HCT116 (cell line): ENCODE measurements at regions not wholly inside any gene's neighbourhood (a gene's known extent, or its start where the extent isn't known, plus 50 kb on each side); places are given as distances from the start of the nearest gene placed in this dataset.

Experiments used
- ATAC-seq: fragments of 200-7000 bp; cut with Tn5 transposase; 2 replicates; pipeline ENCODE4 v1.9.1; 2020; ENCODE audit warnings: mild to moderate bottlenecking, moderate library complexity
- BruUV-seq: library from RNA; stranded (reverse); fragments of 400-500 nt; replicated peaks from 2 replicates; lab custom pipeline; 2021; lab: Mats Ljungman, UMichigan
- CTCF ChIA-PET: fragments of 300-600 bp; sonication (Branson Sonifier 250); formaldehyde crosslinking; loops from one replicate; lab custom pipeline; 2021; ENCODE audit warnings: antibody characterized with exemption; lab: Charles Lee
- POLR2A ChIA-PET: fragments of 300-600, 350-600 bp; sonication (Branson Sonifier 250); formaldehyde crosslinking; loops from one replicate; lab custom pipeline; 2021; ENCODE audit warnings: antibody characterized with exemption; lab: Charles Lee
- RAD21 ChIA-PET, 2 experiments: fragments of 300-600 bp; sonication (Branson Sonifier 250); formaldehyde crosslinking; loops; one replicate each; lab custom pipeline; 2023; ENCODE audit warnings: low total read pairs in 2 of 2; ENCODE audit not compliant: uncharacterized antibody in 2 of 2, unreplicated experiment in 2 of 2, low non-redundant PET in 1 of 2; lab: Charles Lee
- DNase-seq: peaks from one replicate; pipeline ENCODE4 v3.0.0-alpha.2; 2010; ENCODE audit warnings: low read depth, low spot score
- H2AFZ ChIP-seq: fragments of 200-600 bp; shearing (Covaris generic), sonication (generic); 2 replicates; pipeline ENCODE4 v1.6.1; 2017; ENCODE audit warnings: low read depth, mixed run types, mixed read lengths, antibody characterized with exemption, low read length; ENCODE audit not compliant: poor library complexity, severe bottlenecking
- H3K27ac ChIP-seq: 2 replicates; pipeline ENCODE4 v1.5.1; 2012; ENCODE audit warnings: low read depth, low read length
- H3K27me3 ChIP-seq: fragments of 200-600 bp; sonication (generic); 2 replicates; pipeline ENCODE4 v1.6.1; 2016; ENCODE audit warnings: mixed run types, low read length, mixed read lengths; ENCODE audit not compliant: insufficient read depth
- H3K36me3 ChIP-seq, 2 experiments: fragments of 200-500 bp in 1 of 2; fragments of 200-600 bp in 1 of 2; sonication (Bioruptor generic) in 1 of 2; sonication (generic) in 1 of 2; 2 replicates each; pipeline versions ENCODE4 v1.5.1 to v1.6.1; 2014 to 2016; ENCODE audit warnings: low read length in 2 of 2, inconsistent platforms in 1 of 2, mixed read lengths in 1 of 2, mixed run types in 1 of 2; ENCODE audit not compliant: insufficient read depth in 2 of 2, control insufficient read depth in 1 of 2
- H3K4me1 ChIP-seq, 2 experiments: fragments of 200-600 bp in 1 of 2; sonication (generic) in 1 of 2; 2 replicates each; pipeline versions ENCODE4 v1.5.1 to v1.6.1; 2012 to 2017; ENCODE audit warnings: low read length in 2 of 2, inconsistent platforms in 1 of 2, mild to moderate bottlenecking in 1 of 2, mixed read lengths in 1 of 2, mixed run types in 1 of 2, moderate library complexity in 1 of 2; ENCODE audit not compliant: insufficient read depth in 2 of 2, control insufficient read depth in 1 of 2
- H3K4me2 ChIP-seq: fragments of 200-600 bp; sonication (generic); 2 replicates; pipeline ENCODE4 v1.6.1; 2017; ENCODE audit warnings: mixed run types, low read length, mixed read lengths
- H3K4me3 ChIP-seq, 2 experiments: fragments of 200-600 bp in 1 of 2; sonication (generic) in 1 of 2; replicated peaks in 1 of 2; 2 replicates each; pipeline ENCODE4 v1.5.1; 2011 to 2016; ENCODE audit warnings: low read length in 2 of 2, control low read depth in 1 of 2, low read depth in 1 of 2, mild to moderate bottlenecking in 1 of 2, mixed read lengths in 1 of 2, mixed run types in 1 of 2
- H3K79me2 ChIP-seq: fragments of 200-600 bp; sonication (generic); 2 replicates; pipeline ENCODE4 v1.6.1; 2017; ENCODE audit warnings: mild to moderate bottlenecking, mixed run types, low read length, moderate library complexity, mixed read lengths; ENCODE audit not compliant: insufficient read depth
- H3K9ac ChIP-seq: fragments of 200-600 bp; sonication (generic); 2 replicates; pipeline ENCODE4 v1.6.1; 2016; ENCODE audit warnings: low read length, mixed read lengths
- H3K9me2 ChIP-seq: fragments of 200-600 bp; sonication (generic), shearing (Covaris generic); 2 replicates; pipeline ENCODE4 v1.6.1; 2017; ENCODE audit warnings: mixed run types, mild to moderate bottlenecking, moderate library complexity; ENCODE audit not compliant: insufficient read depth
- H3K9me3 ChIP-seq, 2 experiments: fragments of 200-500 bp in 1 of 2; fragments of 200-600 bp in 1 of 2; sonication (Bioruptor generic) in 1 of 2; sonication (generic) in 1 of 2; 2 replicates each; pipeline ENCODE4 v1.6.1; 2014 to 2017; ENCODE audit warnings: low read length in 2 of 2, mixed read lengths in 2 of 2, inconsistent platforms in 1 of 2, low read depth in 1 of 2, mild to moderate bottlenecking in 1 of 2, mixed run types in 1 of 2, moderate library complexity in 1 of 2; ENCODE audit not compliant: control insufficient read depth in 1 of 2, insufficient read depth in 1 of 2
- H4K20me1 ChIP-seq: fragments of 200-600 bp; sonication (generic), shearing (Covaris generic); 2 replicates; pipeline ENCODE4 v1.6.1; 2017; ENCODE audit warnings: mixed run types, mild to moderate bottlenecking, moderate library complexity; ENCODE audit not compliant: insufficient read depth
- CEBPB ChIP-seq: IDR thresholded peaks from 2 replicates; pipeline ENCODE4 v1.6.1; 2012; ENCODE audit warnings: low read depth
- EGR1 ChIP-seq: IDR thresholded peaks from 2 replicates; pipeline ENCODE4 v1.6.1; 2012; ENCODE audit warnings: low read depth
- ELF1 ChIP-seq: IDR thresholded peaks from 2 replicates; pipeline ENCODE4 v1.6.1; 2012; ENCODE audit warnings: low read depth, borderline replicate concordance
- EZH2 ChIP-seq: fragments of 200-600 bp; sonication (generic); IDR thresholded peaks from 2 replicates; pipeline ENCODE4 v1.6.1; 2017; ENCODE audit warnings: antibody characterized with exemption, mixed run types
- EZH2phosphoT487 ChIP-seq: fragments of 200-600 bp; IDR thresholded peaks from 2 replicates; pipeline ENCODE4 v1.6.1; 2018; ENCODE audit warnings: antibody characterized with exemption, borderline replicate concordance
- FOSL1 ChIP-seq: IDR thresholded peaks from 2 replicates; pipeline ENCODE4 v1.6.1; 2012; ENCODE audit warnings: low read depth
- JUND ChIP-seq: IDR thresholded peaks from 2 replicates; pipeline ENCODE4 v1.6.1; 2012
- POLR2A ChIP-seq: IDR thresholded peaks from 2 replicates; pipeline ENCODE4 v1.7.0; 2011; ENCODE audit warnings: borderline replicate concordance; ENCODE audit not compliant: insufficient read depth, insufficient read length; ENCODE audit errors: extremely low read depth
- POLR2AphosphoS5 ChIP-seq: IDR thresholded peaks from 2 replicates; pipeline ENCODE4 v1.6.1; 2011; ENCODE audit warnings: mild to moderate bottlenecking, low read depth, low read length, moderate library complexity
- RAD21 ChIP-seq: IDR thresholded peaks from 2 replicates; pipeline ENCODE4 v1.6.1; 2012; ENCODE audit warnings: low read depth, mild to moderate bottlenecking
- SIN3A ChIP-seq: IDR thresholded peaks from 2 replicates; pipeline ENCODE4 v1.6.1; 2012; ENCODE audit warnings: low read depth
- SRF ChIP-seq: IDR thresholded peaks from 2 replicates; pipeline ENCODE4 v1.6.1; 2012; ENCODE audit warnings: low read depth
- ZFX ChIP-seq: fragments of 450-650 bp; IDR thresholded peaks from 2 replicates; pipeline ENCODE4 v1.6.1; 2017
- intact Hi-C: fragments of 100-400 bp; cut with micrococcal nuclease; formaldehyde crosslinking; loops from 2 replicates; pipeline ENCODE4 v1.10.0; 2022
- TF ChIP-seq, protein P1 (sequence below), 3 experiments: fragments of 200-600 bp in 1 of 3; sonication (generic) in 1 of 3; IDR thresholded peaks in 2 of 3; conservative IDR thresholded peaks in 1 of 3; 2 replicates each; pipeline ENCODE4 v1.5.1; 2012 to 2017; ENCODE audit warnings: low read depth in 2 of 3, low read length in 2 of 3, antibody characterized with exemption in 1 of 3, borderline replicate concordance in 1 of 3, control low read depth in 1 of 3, mild to moderate bottlenecking in 1 of 3, mixed read lengths in 1 of 3, mixed run types in 1 of 3, moderate library complexity in 1 of 3; ENCODE audit not compliant: insufficient read depth in 1 of 3
- TF ChIP-seq, protein P2 (sequence below): IDR thresholded peaks from 2 replicates; pipeline ENCODE4 v1.6.1; 2012

DNA sequence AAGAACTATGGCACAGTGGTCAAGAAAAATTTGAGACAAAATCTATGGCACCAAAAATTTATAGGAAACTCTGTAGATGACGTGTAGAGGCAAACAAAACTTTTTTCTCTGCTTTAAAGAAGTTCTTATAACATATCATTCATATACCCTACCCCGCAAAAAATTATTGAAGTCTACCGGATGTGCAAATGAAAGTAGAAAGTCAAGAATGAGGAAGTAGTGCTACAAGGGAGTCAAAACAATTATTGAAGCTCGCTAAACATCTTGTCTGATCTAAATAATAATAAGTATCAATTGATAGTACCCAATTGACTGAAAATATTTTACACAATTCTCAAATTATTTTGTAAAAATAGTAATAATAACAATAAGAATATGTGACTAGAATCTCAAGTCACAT is 398.5 kb downstream of the TAF11L14 start:
- ChIA-PET CTCF (no interaction called here), POLR2A (no interaction called here), RAD21 (no interaction called here)
- ATAC-seq = no peak
- H3K36me3 ChIP-seq = no peaks in the 10 kb centered on the region
- H2AFZ ChIP-seq = no peak overlapping the region
- H4K20me1 ChIP-seq = no peaks in the 10 kb centered on the region
- H3K9me3 ChIP-seq = peaks cover 8 to 13% of the 10 kb centered on the region in 2 experiments; a peak in 2 of 4 replicates
- TF ChIP-seq, protein P1, sequence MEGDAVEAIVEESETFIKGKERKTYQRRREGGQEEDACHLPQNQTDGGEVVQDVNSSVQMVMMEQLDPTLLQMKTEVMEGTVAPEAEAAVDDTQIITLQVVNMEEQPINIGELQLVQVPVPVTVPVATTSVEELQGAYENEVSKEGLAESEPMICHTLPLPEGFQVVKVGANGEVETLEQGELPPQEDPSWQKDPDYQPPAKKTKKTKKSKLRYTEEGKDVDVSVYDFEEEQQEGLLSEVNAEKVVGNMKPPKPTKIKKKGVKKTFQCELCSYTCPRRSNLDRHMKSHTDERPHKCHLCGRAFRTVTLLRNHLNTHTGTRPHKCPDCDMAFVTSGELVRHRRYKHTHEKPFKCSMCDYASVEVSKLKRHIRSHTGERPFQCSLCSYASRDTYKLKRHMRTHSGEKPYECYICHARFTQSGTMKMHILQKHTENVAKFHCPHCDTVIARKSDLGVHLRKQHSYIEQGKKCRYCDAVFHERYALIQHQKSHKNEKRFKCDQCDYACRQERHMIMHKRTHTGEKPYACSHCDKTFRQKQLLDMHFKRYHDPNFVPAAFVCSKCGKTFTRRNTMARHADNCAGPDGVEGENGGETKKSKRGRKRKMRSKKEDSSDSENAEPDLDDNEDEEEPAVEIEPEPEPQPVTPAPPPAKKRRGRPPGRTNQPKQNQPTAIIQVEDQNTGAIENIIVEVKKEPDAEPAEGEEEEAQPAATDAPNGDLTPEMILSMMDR (IDR thresholded peaks at IDR 0.05 in 2 of 3, conservative IDR thresholded peaks at IDR 0.05 in 1 of 3; ENCODE audit: borderline replicate concordance in 1 of 3, insufficient read depth in 1 of 3, low read depth in 2 of 3, low read length in 2 of 3) = no peak
- TF ChIP-seq CEBPB = no peak
- no peak for TF ChIP-seq POLR2AphosphoS5
- TF ChIP-seq POLR2A = no peak
- no peak for TF ChIP-seq ZFX
- no peak for TF ChIP-seq ELF1
- TF ChIP-seq RAD21 = no peak
- TF ChIP-seq SIN3A = no peak
- no peak for TF ChIP-seq EZH2phosphoT487
- no peak for TF ChIP-seq FOSL1
- no peak for TF ChIP-seq SRF
- TF ChIP-seq JUND = no peak
- no peak for TF ChIP-seq EZH2
- TF ChIP-seq EGR1 = no peak
- TF ChIP-seq, protein P2, sequence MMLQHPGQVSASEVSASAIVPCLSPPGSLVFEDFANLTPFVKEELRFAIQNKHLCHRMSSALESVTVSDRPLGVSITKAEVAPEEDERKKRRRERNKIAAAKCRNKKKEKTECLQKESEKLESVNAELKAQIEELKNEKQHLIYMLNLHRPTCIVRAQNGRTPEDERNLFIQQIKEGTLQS = no peak
- no peaks in the 10 kb centered on the region for H3K9me2 ChIP-seq
- DNase-seq = no peak
- H3K4me1 ChIP-seq = no peaks in the 10 kb centered on the region
- H3K79me2 ChIP-seq = no peaks in the 10 kb centered on the region
- no peaks in the 10 kb centered on the region for H3K27me3 ChIP-seq
- H3K4me2 ChIP-seq = no peak overlapping the region
- H3K4me3 ChIP-seq = no peak overlapping the region
- intact Hi-C loops = no loop called here
- no peak overlapping the region for H3K9ac ChIP-seq
- no peak overlapping the region for H3K27ac ChIP-seq
- no TSS peak for BruUV-seq
